H1 (cell line): ENCODE measurements at regions not wholly inside any gene's neighbourhood (a gene's known extent, or its start where the extent isn't known, plus 50 kb on each side); places are given as distances from the start of the nearest gene placed in this dataset.

Experiments used
- CTCF ChIA-PET: fragments of 300-600 bp; sonication (Branson Sonifier 250); formaldehyde crosslinking; loops from one replicate; lab custom pipeline; 2021; ENCODE audit not compliant: partially characterized antibody; lab: Charles Lee
- POLR2A ChIA-PET: fragments of 300-600 bp; sonication (Branson Sonifier 250); formaldehyde crosslinking; loops from one replicate; lab custom pipeline; 2021; ENCODE audit warnings: inconsistent platforms; ENCODE audit not compliant: partially characterized antibody; lab: Charles Lee
- DNase-seq, 2 experiments: peaks; one replicate each; pipeline versions ENCODE4 v3.0.0 to v3.0.0-alpha.2; 2010 to 2022; ENCODE audit warnings: low spot score in 2 of 2, low read depth in 1 of 2, mixed read lengths in 1 of 2
- FAIRE-seq: peaks from 2 replicates; lab custom pipeline; 2011; peaks lifted over from hg19 to GRCh38; lab: Jason Lieb, UNC
- H2AFZ ChIP-seq: 2 replicates; pipeline ENCODE4 v1.8.1; 2012; ENCODE audit warnings: low read length, inconsistent platforms
- H2AK5ac ChIP-seq: 2 replicates; pipeline ENCODE4 v1.6.1; 2013; ENCODE audit warnings: low read depth, low read length
- H2BK120ac ChIP-seq: replicated peaks from 2 replicates; pipeline ENCODE3; 2013; ENCODE audit warnings: low read depth, low read length, inconsistent platforms
- H2BK12ac ChIP-seq: 2 replicates; pipeline ENCODE4 v1.6.1; 2013; ENCODE audit warnings: low read depth, low read length
- H2BK15ac ChIP-seq: 2 replicates; pipeline ENCODE4 v1.6.1; 2013; ENCODE audit warnings: low read length
- H2BK20ac ChIP-seq: 2 replicates; pipeline ENCODE4 v1.6.1; 2013; ENCODE audit warnings: low read length
- H2BK5ac ChIP-seq: 2 replicates; pipeline ENCODE4 v1.6.1; 2013; ENCODE audit warnings: low read depth, low read length
- H3K14ac ChIP-seq: 2 replicates; pipeline ENCODE4 v1.6.1; 2013; ENCODE audit warnings: inconsistent platforms; ENCODE audit not compliant: insufficient read length
- H3K18ac ChIP-seq: 2 replicates; pipeline ENCODE4 v1.6.1; 2013; ENCODE audit warnings: low read length; ENCODE audit errors: extremely low read depth
- H3K23ac ChIP-seq: 2 replicates; pipeline ENCODE4 v1.6.1; 2013; ENCODE audit warnings: inconsistent platforms; ENCODE audit not compliant: insufficient read length
- H3K23me2 ChIP-seq: 2 replicates; pipeline ENCODE4 v1.6.1; 2013; ENCODE audit warnings: low read depth, low read length
- H3K27ac ChIP-seq: 2 replicates; pipeline ENCODE4 v1.6.1; 2011; ENCODE audit warnings: low read depth, low read length, inconsistent platforms
- H3K27me3 ChIP-seq, 4 experiments: replicated peaks in 1 of 4; 1 replicate in 1 of 4; 2 replicates in 3 of 4; pipeline versions ENCODE4 v1.6.1 to v1.8.1; 2011 to 2013; ENCODE audit warnings: low read length in 3 of 4, mild to moderate bottlenecking in 3 of 4, inconsistent platforms in 2 of 4, mixed read lengths in 2 of 4, moderate library complexity in 1 of 4; ENCODE audit not compliant: control insufficient read depth in 3 of 4, insufficient read depth in 3 of 4; ENCODE audit errors: extremely low read depth in 1 of 4
- H3K36me3 ChIP-seq, 4 experiments: 2 replicates each; pipeline versions ENCODE4 v1.6.1 to v1.8.1; 2011 to 2013; ENCODE audit warnings: mild to moderate bottlenecking in 4 of 4, low read length in 3 of 4, moderate library complexity in 2 of 4, control low read depth in 1 of 4, inconsistent platforms in 1 of 4; ENCODE audit not compliant: insufficient read depth in 4 of 4, control insufficient read depth in 2 of 4
- H3K4ac ChIP-seq: replicated peaks from 2 replicates; pipeline ENCODE3; 2013; ENCODE audit warnings: low read length, low read depth, mixed read lengths, inconsistent platforms; ENCODE audit not compliant: insufficient read length
- H3K4me1 ChIP-seq, 4 experiments: replicated peaks in 1 of 4; 1 replicate in 1 of 4; 2 replicates in 3 of 4; pipeline versions ENCODE4 v1.6.1 to v1.8.1; 2011 to 2013; ENCODE audit warnings: low read length in 3 of 4, inconsistent platforms in 2 of 4, mixed read lengths in 1 of 4; ENCODE audit not compliant: insufficient read depth in 4 of 4, control insufficient read depth in 3 of 4
- H3K4me2 ChIP-seq, 2 experiments: 2 replicates each; pipeline versions ENCODE4 v1.6.1 to v1.8.1; 2011 to 2013; ENCODE audit warnings: low read depth in 2 of 2, low read length in 2 of 2, control low read depth in 1 of 2, inconsistent platforms in 1 of 2, mild to moderate bottlenecking in 1 of 2; ENCODE audit not compliant: insufficient read depth in 1 of 2
- H3K4me3 ChIP-seq, 4 experiments: fragments of 200-600, 300-600 bp in 1 of 4; sonication (generic), shearing (Covaris generic), sonication (Bioruptor Twin) in 1 of 4; 2 replicates each; pipeline versions ENCODE4 v1.5.1 to v1.8.1; 2011 to 2016; ENCODE audit warnings: low read length in 4 of 4, low read depth in 3 of 4, control low read depth in 2 of 4, inconsistent platforms in 2 of 4, mild to moderate bottlenecking in 2 of 4, mixed read lengths in 1 of 4, moderate library complexity in 1 of 4; ENCODE audit not compliant: insufficient read depth in 2 of 4; ENCODE audit errors: extremely low read depth in 1 of 4
- H3K56ac ChIP-seq: replicated peaks from 2 replicates; pipeline ENCODE3; 2013; ENCODE audit warnings: low read depth, mild to moderate bottlenecking, mixed read lengths, low read length, inconsistent platforms; ENCODE audit not compliant: insufficient read length
- H3K79me1 ChIP-seq: 2 replicates; pipeline ENCODE4 v1.6.1; 2013; ENCODE audit warnings: low read depth, low read length, control low read depth
- H3K79me2 ChIP-seq, 2 experiments: 2 replicates each; pipeline versions ENCODE4 v1.6.1 to v1.8.1; 2012 to 2013; ENCODE audit warnings: low read length in 2 of 2, mild to moderate bottlenecking in 2 of 2, inconsistent platforms in 1 of 2; ENCODE audit not compliant: insufficient read depth in 2 of 2, control insufficient read depth in 1 of 2
- H3K9ac ChIP-seq, 4 experiments: replicated peaks in 1 of 4; 1 replicate in 1 of 4; 2 replicates in 3 of 4; pipeline versions ENCODE4 v1.6.1 to v1.8.1; 2011 to 2013; ENCODE audit warnings: low read depth in 3 of 4, low read length in 3 of 4, control low read depth in 2 of 4, mild to moderate bottlenecking in 2 of 4, moderate library complexity in 2 of 4, inconsistent platforms in 1 of 4; ENCODE audit errors: extremely low read depth in 1 of 4
- H3K9me3 ChIP-seq, 2 experiments: 2 replicates each; pipeline versions ENCODE4 v1.6.1 to v1.8.1; 2012 to 2013; ENCODE audit warnings: mild to moderate bottlenecking in 2 of 2, moderate library complexity in 2 of 2, control low read depth in 1 of 2, inconsistent platforms in 1 of 2, low read depth in 1 of 2, low read length in 1 of 2, mixed read lengths in 1 of 2; ENCODE audit not compliant: insufficient read depth in 2 of 2
- H4K20me1 ChIP-seq, 2 experiments: replicated peaks in 1 of 2; 2 replicates each; pipeline versions ENCODE3 to v1.8.1; 2011 to 2013; ENCODE audit warnings: inconsistent platforms in 2 of 2, low read length in 2 of 2, mild to moderate bottlenecking in 1 of 2; ENCODE audit not compliant: insufficient read depth in 2 of 2, control insufficient read depth in 1 of 2
- H4K5ac ChIP-seq: 2 replicates; pipeline ENCODE4 v1.6.1; 2013; ENCODE audit warnings: low read length, low read depth, mixed read lengths, inconsistent platforms; ENCODE audit not compliant: insufficient read length
- H4K8ac ChIP-seq: 2 replicates; pipeline ENCODE4 v1.8.0; 2013; ENCODE audit warnings: mild to moderate bottlenecking, moderate library complexity, low read length, inconsistent platforms; ENCODE audit not compliant: insufficient read depth; ENCODE audit errors: extremely low read depth
- H4K91ac ChIP-seq: replicated peaks from 2 replicates; pipeline ENCODE3; 2013; ENCODE audit warnings: low read length, mixed read lengths, inconsistent platforms; ENCODE audit not compliant: insufficient read length
- ATF3 ChIP-seq: IDR thresholded peaks from 2 replicates; pipeline ENCODE4 v1.6.1; 2011; ENCODE audit warnings: low read depth, mild to moderate bottlenecking, low read length; ENCODE audit not compliant: insufficient read depth
- BACH1 ChIP-seq: IDR thresholded peaks from 2 replicates; pipeline ENCODE4 v1.6.1; 2012; ENCODE audit warnings: low read length, improper control_type of control experiment
- CBX8 ChIP-seq: fragments of 300-800, 300-1000 bp; sonication (generic); IDR thresholded peaks from 2 replicates; pipeline ENCODE4 v1.7.1; 2016; ENCODE audit warnings: low read depth, low read length, borderline replicate concordance
- EZH2 ChIP-seq: fragments of 200-600 bp; sonication (generic); IDR thresholded peaks from 2 replicates; pipeline ENCODE4 v1.7.1; 2012; ENCODE audit warnings: low read depth, mild to moderate bottlenecking, moderate library complexity, low read length, inconsistent platforms; ENCODE audit not compliant: severe bottlenecking
- MAFK ChIP-seq: IDR thresholded peaks from 2 replicates; pipeline ENCODE4 v1.6.1; 2012; ENCODE audit warnings: low read depth, mild to moderate bottlenecking, improper control_type of control experiment, low read length
- NRF1 ChIP-seq: IDR thresholded peaks from 2 replicates; pipeline ENCODE4 v1.6.1; 2011; ENCODE audit warnings: mild to moderate bottlenecking, low read depth, low read length, improper control_type of control experiment
- RBBP5 ChIP-seq: IDR thresholded peaks from 2 replicates; pipeline ENCODE4 v1.7.1; 2012; ENCODE audit warnings: low read depth, mild to moderate bottlenecking, inconsistent platforms, low read length, moderate library complexity, borderline replicate concordance
- SUZ12 ChIP-seq: fragments of 200-600 bp; sonication (generic); IDR thresholded peaks from 2 replicates; pipeline ENCODE4 v1.6.1; 2012; ENCODE audit warnings: mild to moderate bottlenecking, inconsistent platforms, low read length, moderate library complexity, mixed read lengths
- TEAD4 ChIP-seq: IDR thresholded peaks from 2 replicates; pipeline ENCODE4 v1.6.1; 2012; ENCODE audit warnings: low read depth, low read length, inconsistent platforms, mixed read lengths
- WGBS, 2 experiments: shearing (Covaris generic) in 1 of 2; methylation state at CpG; one replicate each; pipeline versions ENCODE4 v1.1.6 to v1.1.7; 2013 to 2015; ENCODE audit warnings: low lambda C conversion rate in 2 of 2, mixed read lengths in 2 of 2, inconsistent platforms in 1 of 2, low coverage in 1 of 2, missing lambda C conversion rate in 1 of 2; ENCODE audit not compliant: insufficient replicate concordance in 2 of 2, insufficient coverage in 1 of 2, insufficient read length in 1 of 2; ENCODE audit errors: extremely low coverage in 1 of 2, missing lambda C conversion rate in 1 of 2; 5-methylcytosine and 5-hydroxymethylcytosine counted together

- TF ChIP-seq BACH1, result no peak
Measured at GRCh38 chr7:153158149-153158548, 398.6 kb downstream of the ACTR3B start (continued).

GRCh38 chr7:153170287-153170686, 410.7 kb downstream of the ACTR3B start:
- WGBS, 2 experiments, result 94% methylated on average over 4 of the region's 4 CpGs; no CpG with 5 or more reads in 1 of the 2 experiments
- no peak overlapping the region for H4K5ac ChIP-seq
- no peaks in the 10 kb centered on the region for H3K36me3 ChIP-seq
- H3K4me1 ChIP-seq, result no peaks in the 10 kb centered on the region
- no peak overlapping the region for H4K8ac ChIP-seq
- H4K20me1 ChIP-seq, result no peaks in the 10 kb centered on the region
- no peak overlapping the region for H2BK15ac ChIP-seq
- no peak overlapping the region for H2AK5ac ChIP-seq
- H3K9ac ChIP-seq, result no peak overlapping the region
- H3K4me2 ChIP-seq, result no peak overlapping the region
- no peak overlapping the region for H4K91ac ChIP-seq
- no peak overlapping the region for H2AFZ ChIP-seq
- FAIRE-seq, result no peak
- no peak overlapping the region for H3K4me3 ChIP-seq
- no peaks in the 10 kb centered on the region for H3K9me3 ChIP-seq
- no peak overlapping the region for H2BK20ac ChIP-seq
- TF ChIP-seq CBX8, result no peak
- TF ChIP-seq RBBP5, result no peak
- TF ChIP-seq TEAD4, result no peak
- no peak for TF ChIP-seq ATF3
- TF ChIP-seq NRF1, result no peak
- TF ChIP-seq SUZ12, result no peak
- TF ChIP-seq MAFK, result no peak
- no peak for TF ChIP-seq EZH2
- H3K79me1 ChIP-seq, result no peaks in the 10 kb centered on the region
- no peak overlapping the region for H3K23ac ChIP-seq
- ChIA-PET CTCF (interaction anchor here (0.9 to 1.6 kb wide), 3 partner anchors 17 to 246 kb away, joined by 3 to 8 read pairs (median 3); no protein-coding TSS in a partner anchor), POLR2A (no interaction called here)
- H2BK120ac ChIP-seq, result no peak overlapping the region
- H3K79me2 ChIP-seq, result no peaks in the 10 kb centered on the region
- no peak overlapping the region for H3K14ac ChIP-seq
- no peaks in the 10 kb centered on the region for H3K27me3 ChIP-seq
- H3K27ac ChIP-seq, result no peak overlapping the region
- H2BK5ac ChIP-seq, result no peak overlapping the region
- no peak for DNase-seq
- no peak overlapping the region for H3K18ac ChIP-seq
- H3K56ac ChIP-seq, result no peak overlapping the region
- H3K23me2 ChIP-seq, result no peaks in the 10 kb centered on the region
- no peak overlapping the region for H2BK12ac ChIP-seq
- no peak overlapping the region for H3K4ac ChIP-seq
